GM19438 (cell line): ENCODE measurements at regions not wholly inside any gene's neighbourhood (a gene's known extent, or its start where the extent isn't known, plus 50 kb on each side); places are given as distances from the start of the nearest gene placed in this dataset.
A peak's percentile ranks its signal among the peaks of the same experiment; 100 is the strongest.

ENCODE experiments used
- ATAC-seq: cut with Tn5 transposase; IDR thresholded peaks from one replicate; pipeline ENCODE4 v1.9.1; 2021; ENCODE audit warnings: low read depth; ENCODE audit not compliant: unreplicated experiment

DNA sequence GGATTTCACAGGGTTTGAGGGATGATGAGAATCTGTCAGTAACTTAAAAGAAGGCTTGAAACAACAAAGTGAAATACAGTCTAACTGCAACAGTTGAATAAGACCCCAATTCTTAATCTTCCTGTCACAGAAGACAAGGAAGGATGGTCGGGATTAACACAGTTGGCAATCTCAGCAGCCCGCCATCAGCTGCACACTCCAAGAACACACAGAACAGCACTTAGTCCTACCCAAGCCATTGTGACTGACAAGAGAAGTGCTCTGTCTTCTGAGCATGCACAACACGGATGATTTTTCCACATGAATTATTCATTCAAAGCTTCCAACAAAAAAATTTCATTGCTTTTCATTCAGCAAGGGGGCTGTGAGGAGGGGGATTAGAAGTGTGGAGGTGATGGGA lies 576.1 kb downstream of the TLE4 start:
- no peak for ATAC-seq

DNA sequence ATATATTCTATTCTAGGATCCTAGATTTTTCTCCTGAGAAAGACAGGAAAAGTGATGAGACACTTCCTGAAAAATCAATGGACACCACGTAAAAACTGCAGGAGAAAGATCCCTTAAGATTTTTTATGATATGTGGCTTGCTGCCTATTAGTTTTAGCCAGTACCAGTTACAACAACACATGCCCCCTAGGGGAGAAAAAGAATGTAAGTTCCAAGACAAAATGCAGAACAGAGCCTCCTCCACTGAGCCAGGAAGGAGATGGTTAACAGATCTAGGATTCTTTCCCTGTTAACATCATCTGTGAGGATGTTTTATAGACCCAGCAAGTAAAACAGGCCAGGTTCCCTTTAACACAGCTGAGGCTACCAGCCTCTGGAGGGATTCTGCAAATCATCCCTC lies 574.7 kb downstream of the TLE4 start:
- no peak for ATAC-seq

DNA sequence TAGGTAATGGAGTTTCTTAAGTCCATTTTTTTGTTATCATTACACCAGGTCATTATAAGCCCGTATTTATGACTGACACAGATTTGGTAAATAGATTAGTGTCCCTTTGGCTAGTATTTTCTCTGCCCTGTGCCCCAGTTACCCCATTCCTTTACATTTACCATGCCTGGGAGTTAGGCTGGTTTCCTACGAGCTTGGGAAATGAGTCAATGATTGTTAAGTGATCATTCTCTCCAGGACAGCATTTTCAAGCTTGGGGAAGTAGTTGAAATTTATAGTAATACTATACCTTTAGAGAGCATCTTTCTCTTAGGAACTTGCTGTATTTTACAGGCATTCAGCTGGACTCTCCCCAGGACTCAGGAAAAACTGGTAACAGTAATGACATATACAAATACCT lies 573.1 kb downstream of the TLE4 start:
- no peak for ATAC-seq

DNA sequence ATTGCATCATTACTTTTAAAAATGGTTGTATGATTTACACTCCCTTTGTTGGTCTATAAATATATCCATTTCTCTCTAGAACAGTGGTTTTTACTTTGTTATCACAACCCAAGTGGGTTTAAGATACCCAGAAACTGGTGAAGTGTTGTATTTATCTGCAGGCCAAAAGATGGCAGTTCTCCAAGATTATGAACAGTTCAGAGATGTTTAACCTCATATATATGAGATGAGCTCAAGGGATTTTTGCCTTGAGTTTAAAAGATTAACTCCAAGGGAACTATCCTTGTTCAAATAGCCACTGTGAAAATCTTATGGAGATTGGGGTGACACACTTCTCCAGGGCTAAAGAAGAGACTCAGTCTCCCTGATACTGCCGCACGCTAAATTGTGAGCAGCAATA lies 572.6 kb downstream of the TLE4 start:
- ATAC-seq: no peak

DNA sequence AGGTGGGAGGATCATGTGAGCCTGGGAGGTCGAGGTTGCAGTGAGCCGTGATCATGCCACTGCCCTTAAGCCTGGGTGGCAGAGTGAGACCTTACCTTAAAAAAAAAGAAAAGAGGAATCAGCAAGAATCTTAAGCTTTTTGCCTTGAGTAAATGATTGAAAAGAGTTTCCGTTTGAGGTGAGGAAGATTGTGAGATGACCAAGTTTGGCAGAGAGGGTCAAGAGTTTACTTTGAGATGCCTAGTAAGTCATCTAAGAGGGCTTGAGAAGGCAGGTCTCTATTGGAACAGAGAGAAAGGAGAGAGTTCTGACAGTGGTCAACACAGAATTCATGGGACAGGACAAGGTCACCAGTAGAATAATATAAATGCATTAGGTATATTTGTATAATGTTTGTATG lies 572.1 kb downstream of the TLE4 start:
- peak; percentile 85 for ATAC-seq

DNA sequence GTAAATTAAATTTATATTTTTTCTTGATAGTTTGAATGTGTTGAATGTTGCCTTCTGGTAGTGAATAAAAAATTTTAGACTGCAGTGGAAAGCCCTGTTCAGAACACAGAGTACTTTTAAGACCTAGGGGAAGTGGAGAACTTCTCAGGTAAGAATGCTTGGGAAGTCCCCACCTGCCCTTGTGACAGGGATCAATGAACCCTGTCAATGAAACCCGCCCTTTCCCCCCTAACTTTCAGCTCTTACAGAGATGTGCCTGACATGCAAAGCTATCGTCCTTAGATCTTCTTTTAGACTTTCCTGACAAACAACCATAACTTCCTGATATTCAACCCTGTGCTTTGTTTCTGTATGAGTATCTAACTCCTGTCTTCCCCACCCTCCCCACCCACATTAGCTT lies 562.7 kb downstream of the TLE4 start:
- ATAC-seq: peak; percentile 100

DNA sequence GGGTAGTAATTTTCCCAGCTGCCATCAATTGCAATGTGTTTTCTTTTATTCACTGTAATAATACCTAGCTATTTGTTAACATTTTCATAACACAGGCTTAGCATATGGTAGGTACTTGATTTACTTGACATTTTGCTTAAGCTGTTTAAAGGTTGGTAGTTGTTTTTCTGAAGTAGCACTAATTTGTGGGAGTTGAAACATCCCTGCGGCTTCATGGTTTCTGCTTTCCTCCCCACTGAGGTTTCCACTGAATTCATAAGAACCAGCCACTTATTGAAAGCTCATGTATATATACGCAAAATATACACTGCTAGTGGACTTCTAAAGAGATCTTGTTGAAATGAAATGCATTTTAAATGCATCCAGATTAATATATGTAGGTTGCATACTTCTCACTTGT lies 559.9 kb downstream of the TLE4 start:
- ATAC-seq: no peak

DNA sequence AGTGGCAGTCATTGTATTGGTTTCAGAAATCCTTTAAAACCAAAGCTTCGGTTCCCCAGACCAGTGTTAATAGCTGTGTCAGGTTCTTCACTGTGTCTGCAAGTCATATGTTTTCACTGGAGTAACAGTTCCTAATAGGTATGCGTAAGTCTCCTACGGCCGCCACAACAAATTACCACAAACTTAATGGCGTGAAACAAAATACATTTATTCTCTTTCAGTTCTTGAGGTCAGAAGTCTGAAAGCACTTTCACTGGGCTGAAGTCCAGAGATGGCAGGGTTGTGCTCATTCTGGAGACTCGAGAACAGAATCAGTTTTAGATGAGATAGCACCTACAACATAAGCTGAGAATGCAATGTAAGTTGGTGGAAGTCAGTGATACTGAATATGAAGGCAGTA lies 556.2 kb downstream of the TLE4 start:
- ATAC-seq: no peak

DNA sequence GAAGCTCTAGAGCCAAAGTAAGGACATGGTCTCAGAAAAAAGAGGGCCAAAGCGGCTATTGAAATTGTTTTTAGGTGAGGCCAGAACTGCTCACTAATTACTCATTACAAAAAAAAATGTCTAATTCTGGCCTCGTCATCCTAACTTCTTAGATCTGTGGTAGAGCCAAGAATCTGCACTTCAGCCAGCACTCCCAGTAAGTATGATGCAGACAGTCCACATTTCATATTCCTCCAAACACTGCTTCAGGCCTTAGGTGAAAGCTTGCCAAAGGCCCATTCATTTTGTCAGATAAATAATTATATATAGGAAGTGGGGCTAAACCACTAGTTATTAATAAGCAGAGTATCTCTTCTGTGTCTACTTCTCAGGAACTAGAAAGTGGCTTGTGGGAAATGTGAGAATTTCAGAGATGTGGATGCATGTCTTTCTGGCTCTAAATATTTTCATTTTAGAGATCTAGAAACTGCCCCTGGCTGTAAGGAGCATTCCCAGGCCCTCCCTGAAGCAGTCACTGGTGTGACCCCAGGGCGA lies 554.0 kb downstream of the TLE4 start:
- ATAC-seq: no peak

DNA sequence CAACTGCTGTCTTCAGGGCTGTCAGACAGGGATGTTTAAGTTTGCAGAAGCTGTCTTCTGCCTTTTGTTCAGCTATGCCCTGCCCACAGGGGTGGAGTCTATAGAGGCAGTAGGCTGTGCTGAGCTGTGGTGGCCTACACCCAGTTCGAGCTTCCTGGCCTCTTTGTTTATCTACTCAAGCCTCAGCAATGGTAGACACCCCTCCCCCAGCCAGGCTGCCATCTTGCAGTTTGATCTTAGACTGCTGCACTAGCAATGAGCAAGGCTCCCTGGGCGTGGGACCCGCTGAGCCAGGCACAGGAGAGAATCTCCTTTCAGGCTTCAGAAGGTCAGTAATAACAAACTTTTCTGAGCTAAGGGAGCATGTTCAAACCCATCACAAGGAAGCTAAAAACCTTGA lies 545.3 kb downstream of the TLE4 start:
- no peak for ATAC-seq

DNA sequence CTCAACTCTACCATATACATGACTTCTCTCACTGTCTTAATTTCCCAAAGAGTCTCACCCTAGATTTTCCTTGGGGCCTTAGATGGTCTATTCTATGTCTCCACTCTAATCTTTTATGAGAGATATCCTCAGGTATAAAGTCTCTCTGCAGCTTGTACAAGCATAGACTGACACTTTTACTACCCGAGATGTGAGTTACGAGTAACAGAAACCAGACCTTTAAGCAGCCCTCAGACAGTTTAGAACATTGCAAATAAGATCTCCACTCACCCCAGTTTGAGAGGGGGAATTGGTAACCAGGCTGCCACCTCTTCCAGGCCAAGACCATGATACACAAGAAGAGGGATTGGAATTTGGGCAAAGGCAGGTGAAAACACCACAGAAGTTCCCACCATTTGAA lies 542.5 kb downstream of the TLE4 start:
- ATAC-seq: no peak

DNA sequence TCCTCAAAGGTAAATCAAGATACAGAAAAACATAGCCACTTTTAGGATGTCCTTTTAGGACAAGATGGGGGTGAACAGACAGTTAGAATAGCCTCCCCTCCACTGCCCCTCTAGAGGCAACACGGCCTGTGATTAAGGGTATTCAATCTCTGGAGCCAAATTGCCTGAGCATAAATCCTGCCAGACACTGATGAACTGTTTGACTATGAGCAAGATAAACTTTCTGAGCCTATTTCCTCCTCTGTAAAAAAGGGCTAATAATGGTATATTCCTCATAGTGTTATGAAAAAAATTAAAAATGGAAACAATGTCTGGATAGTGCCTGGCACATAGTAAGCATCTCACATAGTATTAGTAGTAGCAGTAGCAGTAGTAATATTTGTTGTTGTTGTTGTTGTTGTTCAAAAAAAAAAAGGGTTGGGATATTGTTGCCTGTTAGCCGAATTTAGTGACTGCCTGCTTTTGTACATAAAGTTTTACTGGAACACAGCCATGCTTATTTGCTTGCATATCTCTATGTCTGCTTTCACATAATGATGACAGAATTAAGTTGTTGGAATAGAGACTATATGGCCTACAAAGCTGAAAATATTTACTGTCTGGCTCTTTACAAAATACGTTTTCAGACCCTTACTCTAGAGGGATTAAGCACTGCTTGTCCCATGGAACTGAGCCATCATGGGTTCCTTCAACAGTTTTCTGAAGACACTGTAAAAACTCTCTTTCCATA lies 536.3 kb downstream of the TLE4 start:
- no peak for ATAC-seq

DNA sequence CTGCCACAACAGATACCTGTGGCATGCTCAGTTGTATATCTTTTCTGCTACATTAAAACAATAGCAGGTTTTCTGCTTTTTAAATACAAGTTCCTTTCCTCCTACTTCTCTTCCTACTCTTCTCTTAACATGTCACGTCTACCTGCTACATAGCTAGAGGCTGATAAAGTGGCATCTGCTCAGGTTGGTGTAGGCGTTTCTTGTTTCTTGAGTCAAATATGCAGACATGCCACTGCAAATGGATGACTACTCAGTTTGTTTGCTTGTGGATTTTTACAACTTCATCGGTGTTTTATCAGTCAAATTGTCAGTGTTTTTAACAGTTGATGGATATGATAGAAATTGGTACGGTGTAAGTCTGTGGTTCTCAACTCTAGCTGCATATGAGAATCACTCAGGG lies 525.7 kb downstream of the TLE4 start:
- no peak for ATAC-seq

DNA sequence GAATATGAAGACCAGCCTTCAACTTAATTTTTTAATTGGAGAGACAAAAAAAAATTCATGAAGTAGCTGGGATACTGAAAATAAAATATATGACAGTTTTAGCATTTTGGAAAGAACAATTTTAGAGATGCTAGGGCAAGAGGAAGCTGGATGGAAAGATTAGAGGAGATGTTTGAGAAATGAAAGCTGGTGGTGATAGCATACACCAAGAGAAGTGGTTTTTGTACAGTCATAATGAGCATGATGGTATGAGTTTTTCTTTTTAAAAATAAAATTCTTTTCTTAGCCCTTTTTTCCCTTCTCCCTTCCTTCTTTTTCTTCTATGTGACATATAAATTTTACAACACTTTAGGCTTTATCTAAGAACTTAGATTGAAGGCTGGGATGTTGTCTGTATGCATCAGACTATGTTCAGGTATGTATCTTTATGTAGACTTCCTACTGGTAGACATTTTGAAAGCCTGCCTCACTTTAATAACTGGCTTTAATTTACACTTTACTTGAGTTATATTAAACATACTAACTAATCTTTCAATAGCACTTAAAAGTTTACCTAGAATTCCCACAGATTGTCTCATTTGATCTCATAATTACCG lies 522.5 kb downstream of the TLE4 start:
- ATAC-seq: no peak

DNA sequence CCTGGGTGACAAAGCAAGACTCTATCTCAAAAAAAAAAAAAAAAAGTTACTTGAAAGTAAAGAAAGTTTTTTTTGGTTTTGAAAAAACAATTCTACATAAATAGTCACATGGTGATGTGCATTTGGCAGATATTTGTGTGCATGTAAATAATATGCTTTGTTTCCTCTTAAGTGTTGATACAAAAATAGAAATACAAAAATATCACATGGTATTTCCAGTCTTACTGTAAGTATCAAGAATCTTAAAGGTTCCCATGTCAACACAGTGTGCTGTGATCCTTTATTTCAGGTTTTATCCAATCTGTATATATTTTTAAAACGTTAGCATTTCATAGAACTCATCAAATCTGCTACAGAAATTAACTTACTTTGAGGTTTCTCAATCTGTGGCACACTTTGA lies 521.9 kb downstream of the TLE4 start:
- ATAC-seq: no peak

DNA sequence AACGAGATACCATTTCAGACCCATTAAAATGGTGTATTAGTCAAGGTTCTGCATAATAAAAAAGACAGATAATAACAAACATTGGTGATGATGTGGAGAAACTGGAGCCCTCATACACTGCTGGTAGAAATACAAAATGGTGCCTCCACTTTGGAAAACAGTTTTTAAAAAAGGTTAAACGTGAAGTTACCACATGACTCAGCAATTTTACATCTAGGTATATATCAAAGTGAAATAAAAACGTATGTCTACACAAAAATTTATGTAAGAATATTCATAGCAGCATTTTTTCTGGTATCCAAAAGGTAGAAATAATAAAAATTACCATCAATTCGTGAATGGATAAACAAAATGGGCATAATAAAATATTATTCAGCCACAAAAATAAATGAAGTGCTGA lies 519.8 kb downstream of the TLE4 start:
- ATAC-seq: no peak

DNA sequence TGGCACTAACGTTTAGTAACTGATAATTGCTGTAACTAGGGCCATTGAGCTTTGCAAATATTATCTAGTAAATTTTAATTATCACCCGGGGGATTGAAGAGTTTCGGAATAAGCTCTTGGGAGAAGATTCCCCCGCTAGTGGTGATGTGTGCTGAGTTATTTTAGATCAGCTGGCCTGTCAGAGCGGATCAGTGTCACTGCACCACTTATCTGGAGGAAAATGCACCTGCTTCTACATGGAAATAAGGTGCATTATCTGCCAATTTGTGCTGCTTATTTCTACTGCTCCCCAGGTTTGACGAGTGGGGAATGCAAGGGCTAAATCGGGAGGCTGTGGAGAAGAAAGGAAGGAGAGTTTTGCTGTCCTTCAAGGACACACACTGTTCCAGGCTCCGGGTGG lies 518.6 kb downstream of the TLE4 start:
- no peak for ATAC-seq

DNA sequence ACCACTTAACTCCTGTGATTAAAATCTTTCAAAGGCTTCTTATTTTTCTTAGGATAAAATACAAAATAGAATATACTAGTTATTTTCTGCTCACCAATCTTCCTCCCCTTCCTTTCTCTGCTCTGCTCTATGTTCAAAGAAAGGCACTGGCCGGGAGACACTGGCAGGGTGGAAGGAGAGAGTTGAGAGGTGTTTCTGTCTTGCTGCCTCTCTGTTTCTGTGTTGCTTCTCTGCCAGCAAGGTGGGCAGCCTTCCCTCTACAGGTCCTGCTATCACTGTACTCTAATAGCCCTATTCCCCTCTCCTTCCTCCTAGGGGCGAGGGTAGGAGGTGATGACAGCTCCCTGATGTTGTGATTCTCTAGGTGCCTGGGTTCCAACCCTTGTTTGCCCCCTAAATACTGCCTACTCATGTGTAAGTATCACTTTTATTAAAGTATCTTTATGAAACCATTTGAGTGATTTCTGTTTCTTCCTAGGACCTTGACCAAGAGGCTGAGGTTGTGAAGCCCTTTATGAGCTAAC lies 515.1 kb downstream of the TLE4 start:
- ATAC-seq: no peak

DNA sequence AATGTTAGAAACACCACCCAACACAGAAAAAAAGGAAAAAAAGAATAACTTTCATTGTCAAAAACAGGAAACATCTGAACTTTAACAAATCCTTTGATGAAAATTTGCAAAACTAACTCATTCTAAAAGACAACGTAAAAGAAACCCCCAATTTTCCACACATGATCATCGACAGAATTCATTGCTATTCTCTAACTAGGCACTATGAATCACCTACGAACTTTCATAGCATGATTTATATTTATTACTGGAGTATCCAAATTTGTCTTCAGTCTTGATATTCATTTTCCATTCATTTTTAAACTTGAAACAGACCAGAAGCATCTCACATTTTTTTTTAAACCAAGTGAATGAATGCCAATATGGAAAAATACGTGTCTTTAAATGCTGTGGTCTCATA lies 514.6 kb downstream of the TLE4 start:
- ATAC-seq: no peak

DNA sequence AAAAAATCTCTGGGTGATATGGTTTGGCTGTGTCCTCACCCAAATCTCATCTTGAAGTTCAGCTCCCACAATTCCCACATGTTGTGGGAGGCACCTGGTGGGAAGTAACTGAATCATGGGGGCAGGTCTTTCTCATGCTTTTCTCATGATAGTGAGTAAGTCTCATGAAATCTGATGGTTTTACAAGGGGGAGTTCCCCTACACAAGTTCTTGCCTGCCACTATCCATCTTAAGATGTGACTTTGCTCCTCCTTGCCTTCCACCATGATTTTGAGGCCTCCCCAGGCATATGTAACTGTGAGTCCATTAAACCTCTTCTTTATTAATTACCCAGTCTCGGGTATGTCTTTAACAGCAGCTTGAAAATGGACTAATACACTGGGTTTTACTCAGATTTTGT lies 513.9 kb downstream of the TLE4 start:
- no peak for ATAC-seq

DNA sequence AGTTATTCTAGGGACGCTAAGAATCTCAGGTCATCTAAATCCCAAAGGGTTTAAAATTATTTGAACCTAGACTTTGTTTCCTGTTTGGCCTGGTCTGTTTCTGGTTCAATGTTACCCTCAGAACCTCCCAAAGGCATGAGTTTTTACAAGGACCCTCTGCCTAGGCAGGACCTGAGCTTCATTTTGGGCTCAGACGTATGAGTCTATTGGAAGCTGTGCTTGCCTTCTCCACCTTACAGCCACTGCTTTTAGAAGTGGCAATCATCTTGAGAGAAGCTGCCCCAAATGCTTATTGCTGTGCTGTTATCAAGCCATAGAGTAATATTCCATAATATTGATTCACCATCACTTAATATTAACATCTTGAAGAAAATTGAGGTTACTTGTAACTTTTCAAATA lies 510.4 kb downstream of the TLE4 start:
- no peak for ATAC-seq

DNA sequence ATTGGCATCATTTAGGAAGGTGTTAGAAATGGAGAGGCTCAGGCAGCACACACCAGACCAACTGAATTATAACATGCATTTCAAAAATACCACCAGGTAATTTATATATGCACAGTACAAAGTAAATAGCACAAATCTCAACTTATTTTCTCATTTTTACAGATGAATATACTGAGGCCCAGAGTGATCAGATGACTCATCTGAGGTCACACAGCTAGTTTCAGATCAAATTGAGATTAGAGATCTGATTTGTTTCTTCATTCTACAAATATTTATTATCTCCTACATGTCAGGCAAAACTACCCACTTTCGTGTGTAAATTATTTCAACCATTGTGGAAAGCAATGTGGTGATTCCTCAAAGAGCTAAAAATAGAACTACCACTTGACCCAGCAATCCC lies 507.1 kb downstream of the TLE4 start:
- ATAC-seq: no peak
